ENCODE measurements at regions not wholly inside any gene's neighbourhood (a gene's known extent, or its start where the extent isn't known, plus 50 kb on each side); places are given as distances from the start of the nearest gene placed in this dataset.

DNA sequence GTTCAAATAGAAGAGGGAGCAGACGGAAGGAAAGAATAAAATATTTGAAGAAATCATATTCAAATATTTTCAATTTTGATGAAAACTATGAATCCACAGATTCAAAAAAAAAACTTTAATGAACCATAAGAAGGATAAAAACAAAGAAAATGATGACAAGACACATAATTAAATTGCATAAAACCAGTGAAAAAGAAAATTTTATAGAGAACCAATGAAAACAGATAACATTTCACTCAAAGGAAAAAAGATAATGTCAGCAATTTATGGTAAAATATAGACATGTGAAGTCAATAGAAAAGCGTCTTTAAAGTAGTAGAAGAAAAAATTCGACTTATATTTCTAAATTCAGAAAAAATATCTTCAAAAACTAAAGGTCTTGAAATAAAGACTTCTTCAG is 546.5 kb upstream of the ATXN7L3B start:
- TF ChIP-seq, protein P1, sequence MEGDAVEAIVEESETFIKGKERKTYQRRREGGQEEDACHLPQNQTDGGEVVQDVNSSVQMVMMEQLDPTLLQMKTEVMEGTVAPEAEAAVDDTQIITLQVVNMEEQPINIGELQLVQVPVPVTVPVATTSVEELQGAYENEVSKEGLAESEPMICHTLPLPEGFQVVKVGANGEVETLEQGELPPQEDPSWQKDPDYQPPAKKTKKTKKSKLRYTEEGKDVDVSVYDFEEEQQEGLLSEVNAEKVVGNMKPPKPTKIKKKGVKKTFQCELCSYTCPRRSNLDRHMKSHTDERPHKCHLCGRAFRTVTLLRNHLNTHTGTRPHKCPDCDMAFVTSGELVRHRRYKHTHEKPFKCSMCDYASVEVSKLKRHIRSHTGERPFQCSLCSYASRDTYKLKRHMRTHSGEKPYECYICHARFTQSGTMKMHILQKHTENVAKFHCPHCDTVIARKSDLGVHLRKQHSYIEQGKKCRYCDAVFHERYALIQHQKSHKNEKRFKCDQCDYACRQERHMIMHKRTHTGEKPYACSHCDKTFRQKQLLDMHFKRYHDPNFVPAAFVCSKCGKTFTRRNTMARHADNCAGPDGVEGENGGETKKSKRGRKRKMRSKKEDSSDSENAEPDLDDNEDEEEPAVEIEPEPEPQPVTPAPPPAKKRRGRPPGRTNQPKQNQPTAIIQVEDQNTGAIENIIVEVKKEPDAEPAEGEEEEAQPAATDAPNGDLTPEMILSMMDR (IDR thresholded peaks at IDR 0.05; ENCODE audit: poor library complexity, severe bottlenecking), result no peak
- TF ChIP-seq EP300 (conservative IDR thresholded peaks at IDR 0.05; ENCODE audit: poor library complexity, severe bottlenecking) (no peak), TAF1 (IDR thresholded peaks at IDR 0.05; ENCODE audit: low read depth) (no peak), POLR2AphosphoS5 (IDR thresholded peaks at IDR 0.05) (no peak), RAD21 (conservative IDR thresholded peaks at IDR 0.05) (no peak), SMC3 (conservative IDR thresholded peaks at IDR 0.05; ENCODE audit: poor library complexity) (no peak)

Data from neural cell (in vitro differentiated cells).